Tibial nerve (tissue), 4 donors: ENCODE measurements at regions not wholly inside any gene's neighbourhood (a gene's known extent, or its start where the extent isn't known, plus 50 kb on each side); places are given as distances from the start of the nearest gene placed in this dataset.
"Not testable (repeated sequence)": the region's sequence is repeated elsewhere in the genome, so short reads cannot be mapped to it uniquely, and the experiment has no call there.

Experiments
- DNase-seq, 2 donors: peaks; one replicate each; pipeline ENCODE4 v3.0.0-alpha.2; 2019; ENCODE audit warnings: low spot score in 2 of 2
- H3K27ac ChIP-seq, 4 donors: fragments of 200-600 bp; sonication (generic) in 3 of 4; one replicate each; pipeline ENCODE4 v1.5.1; 2017 to 2019; ENCODE audit warnings: mild to moderate bottlenecking in 1 of 4
- H3K27me3 ChIP-seq, 2 donors: fragments of 200-600 bp; sonication (generic) in 1 of 2; one replicate each; pipeline versions ENCODE4 v1.5.1 to v1.6.0; 2017 to 2019
- H3K36me3 ChIP-seq, 3 donors: fragments of 200-600 bp; sonication (generic); one replicate each; pipeline ENCODE4 v1.5.1; 2018 to 2019
- H3K4me1 ChIP-seq, 4 donors: fragments of 200-600 bp; sonication (generic) in 3 of 4; one replicate each; pipeline ENCODE4 v1.5.1; 2017 to 2019
- H3K4me3 ChIP-seq, 4 donors: fragments of 200-600 bp; sonication (generic) in 3 of 4; one replicate each; pipeline ENCODE4 v1.5.1; 2017 to 2019; ENCODE audit warnings: mild to moderate bottlenecking in 1 of 4, moderate library complexity in 1 of 4
- H3K9me3 ChIP-seq, 4 donors: fragments of 200-600 bp; sonication (generic) in 3 of 4; one replicate each; pipeline ENCODE4 v1.5.1; 2017 to 2019
- CTCF ChIP-seq, 5 experiments: fragments of 200-600 bp in 3 of 5; fragments of 450-650 bp in 2 of 5; sonication (generic) in 3 of 5; IDR thresholded peaks; one replicate each; pipeline ENCODE4 v1.5.1; 2016 to 2019; ENCODE audit warnings: antibody characterized with exemption in 5 of 5, mild to moderate bottlenecking in 3 of 5, moderate library complexity in 2 of 5
- EP300 ChIP-seq, 2 donors: sonication (generic); formaldehyde crosslinking; IDR thresholded peaks; one replicate each; pipeline ENCODE4 v1.6.1; 2017; ENCODE audit warnings: antibody characterized with exemption in 2 of 2, mild to moderate bottlenecking in 1 of 2
- POLR2A ChIP-seq, 2 donors: fragments of 450-650 bp; IDR thresholded peaks; one replicate each; pipeline ENCODE4 v1.6.1; 2017; ENCODE audit warnings: antibody characterized with exemption in 2 of 2, mild to moderate bottlenecking in 2 of 2, moderate library complexity in 2 of 2
- WGBS, 2 donors: methylation state at CpG; one replicate each; pipeline ENCODE4 v1.1.5; 2018; 5-methylcytosine and 5-hydroxymethylcytosine counted together

- Histone ChIP-seq H3K27me3 (no peaks in the 10 kb centered on the region), H3K27ac (no peak overlapping the region), H3K36me3 (no peaks in the 10 kb centered on the region), H3K4me3 (no peak overlapping the region), H3K4me1 (no peaks in the 10 kb centered on the region), H3K9me3 (peaks cover 0 to 51% (median 0%) of the 10 kb centered on the region in 4 donors)
- TF ChIP-seq POLR2A (IDR thresholded peaks at IDR 0.05) (no peak), EP300 (IDR thresholded peaks at IDR 0.05) (no peak), CTCF (IDR thresholded peaks at IDR 0.05) (no peak)
- DNase-seq: no peak
- 89 to 91% methylated on average over 3 of the region's 3 CpGs for WGBS, 2 donors
Measured at GRCh38 chr14:105907276-105907675, 380.9 kb downstream of the TMEM121 start.

DNA sequence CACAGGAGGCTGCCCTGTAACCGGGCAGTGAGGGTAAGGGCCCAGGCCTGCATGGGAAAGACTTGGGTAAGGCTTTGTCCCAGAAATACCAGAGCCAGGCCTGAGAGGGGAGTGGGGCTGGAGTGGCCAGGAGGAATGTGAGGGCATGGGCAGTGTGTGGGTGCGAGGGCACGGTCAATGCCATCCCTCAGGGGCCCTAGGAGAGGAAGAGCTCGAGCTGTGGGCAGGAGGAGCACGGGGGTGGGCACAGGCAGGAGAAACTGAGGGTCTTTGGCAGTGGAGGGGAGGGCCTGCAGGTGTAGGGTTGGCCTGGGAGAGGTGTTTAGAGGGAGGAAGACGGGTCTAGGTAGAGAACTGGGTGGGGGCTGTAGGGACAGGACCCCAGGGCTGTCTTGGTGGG, 381.6 kb downstream of the TMEM121 start:
- H3K27me3 ChIP-seq: no peaks in the 10 kb centered on the region
- 66 to 73% methylated on average over 6 of the region's 6 CpGs for WGBS, 2 donors

GRCh38 chr14:105908481-105908911, 382.1 kb downstream of the TMEM121 start:
- H3K27me3 ChIP-seq: no peaks in the 10 kb centered on the region
- WGBS, 2 donors: 66 to 73% methylated on average over 2 to 8 of the region's 9 CpGs
- no peak for DNase-seq
- TF ChIP-seq POLR2A (IDR thresholded peaks at IDR 0.05): no peak
- no peaks in the 10 kb centered on the region for H3K36me3 ChIP-seq
- H3K27ac ChIP-seq: no peak overlapping the region
- no peak overlapping the region for H3K4me3 ChIP-seq
- H3K9me3 ChIP-seq: peaks cover 0 to 60% (median 0%) of the 10 kb centered on the region in 4 donors
- no peaks in the 10 kb centered on the region for H3K4me1 ChIP-seq

More for the DNA sequence above, 381.6 kb downstream of the TMEM121 start:
- H3K27ac ChIP-seq: no peak overlapping the region
- no peak for DNase-seq
- no peak for TF ChIP-seq EP300 (IDR thresholded peaks at IDR 0.05)
- no peak for TF ChIP-seq POLR2A (IDR thresholded peaks at IDR 0.05)
- no peak for TF ChIP-seq CTCF (IDR thresholded peaks at IDR 0.05)
- peaks cover 0 to 56% (median 0%) of the 10 kb centered on the region in 4 donors for H3K9me3 ChIP-seq
- no peaks in the 10 kb centered on the region for H3K36me3 ChIP-seq
- no peaks in the 10 kb centered on the region for H3K4me1 ChIP-seq
- no peak overlapping the region for H3K4me3 ChIP-seq

- H3K4me1 ChIP-seq: no peaks in the 10 kb centered on the region
- H3K36me3 ChIP-seq: no peaks in the 10 kb centered on the region
- H3K27ac ChIP-seq: no peak overlapping the region
- WGBS, 2 donors: 68% methylated on average over 10 of the region's 14 CpGs; no CpG with 5 or more reads in 1 of the 2 donors
- no peak for TF ChIP-seq CTCF (IDR thresholded peaks at IDR 0.05)
- no peak for TF ChIP-seq POLR2A (IDR thresholded peaks at IDR 0.05)
- no peak for TF ChIP-seq EP300 (IDR thresholded peaks at IDR 0.05)
- peaks cover 0 to 53% (median 0%) of the 10 kb centered on the region in 4 donors for H3K9me3 ChIP-seq
- no peak overlapping the region for H3K4me3 ChIP-seq
- no peaks in the 10 kb centered on the region for H3K27me3 ChIP-seq
- DNase-seq: no peak
Measured at GRCh38 chr14:105909046-105909827, 382.9 kb downstream of the TMEM121 start.

GRCh38 chr14:105909828-105910120, 383.4 kb downstream of the TMEM121 start:
- H3K9me3 ChIP-seq: peaks cover 0 to 57% (median 0%) of the 10 kb centered on the region in 4 donors
- H3K27me3 ChIP-seq, H3K4me3 ChIP-seq, H3K36me3 ChIP-seq, H3K27ac ChIP-seq, H3K4me1 ChIP-seq, DNase-seq: not testable (repeated sequence)
- WGBS, 2 donors: 84 to 88% methylated on average over 3 to 13 of the region's 14 CpGs

GRCh38 chr14:105910426-105910825, 384.0 kb downstream of the TMEM121 start:
- DNase-seq: no peak

More at GRCh38 chr14:105910426-105910825, 384.0 kb downstream of the TMEM121 start:
- Histone ChIP-seq H3K36me3 (no peaks in the 10 kb centered on the region), H3K4me3 (no peak overlapping the region), H3K27me3 (no peaks in the 10 kb centered on the region), H3K4me1 (no peaks in the 10 kb centered on the region), H3K9me3 (peaks cover 0 to 59% (median 0%) of the 10 kb centered on the region in 4 donors), H3K27ac (no peak overlapping the region)
- 40 to 80% methylated on average over 1 to 4 of the region's 6 CpGs for WGBS, 2 donors
- no peak for TF ChIP-seq POLR2A (IDR thresholded peaks at IDR 0.05)
- TF ChIP-seq EP300 (IDR thresholded peaks at IDR 0.05): no peak
- no peak for TF ChIP-seq CTCF (IDR thresholded peaks at IDR 0.05)
